Endothelial cell of umbilical vein (primary cell): ENCODE measurements at regions not wholly inside any gene's neighbourhood (a gene's known extent, or its start where the extent isn't known, plus 50 kb on each side); places are given as distances from the start of the nearest gene placed in this dataset.

Experiments used
- BruUV-seq: library from RNA; stranded (reverse); fragments of 400-500 nt; replicated peaks from 2 replicates; lab custom pipeline; 2021; lab: Mats Ljungman, UMichigan
- CTCF ChIA-PET: fragments of 300-600, 350-600 bp; sonication (Branson Sonifier 250); formaldehyde crosslinking; loops from one replicate; lab custom pipeline; 2021; ENCODE audit warnings: antibody characterized with exemption, inconsistent platforms; lab: Charles Lee
- POLR2A ChIA-PET: fragments of 300-600, 350-600 bp; sonication (Branson Sonifier 250); formaldehyde crosslinking; loops from one replicate; lab custom pipeline; 2021; ENCODE audit warnings: antibody characterized with exemption, inconsistent platforms; lab: Charles Lee
- DNase-seq: peaks from one replicate; pipeline ENCODE4 v3.0.0-alpha.2; 2011; ENCODE audit warnings: low read depth, low spot score
- FAIRE-seq: peaks from 2 replicates; lab custom pipeline; 2011; peaks lifted over from hg19 to GRCh38; lab: Jason Lieb, UNC
- H2AFZ ChIP-seq: 2 replicates; pipeline ENCODE4 v1.6.0; 2012; ENCODE audit warnings: low read depth, low read length, control low read depth, inconsistent platforms
- H3K27ac ChIP-seq: 2 replicates; pipeline ENCODE4 v1.5.1; 2011; ENCODE audit warnings: low read depth, mild to moderate bottlenecking, control low read depth, low read length, moderate library complexity; ENCODE audit not compliant: insufficient read depth
- H3K27me3 ChIP-seq, 2 experiments: 2 replicates each; pipeline versions ENCODE4 v1.6.0 to v1.6.1; 2011; ENCODE audit warnings: low read length in 2 of 2, mixed read lengths in 1 of 2; ENCODE audit not compliant: control insufficient read depth in 2 of 2, insufficient read depth in 2 of 2
- H3K36me3 ChIP-seq, 2 experiments: 2 replicates in 1 of 2; 3 replicates in 1 of 2; pipeline ENCODE4 v1.5.1; 2011; ENCODE audit warnings: low read length in 2 of 2, mild to moderate bottlenecking in 1 of 2, moderate library complexity in 1 of 2; ENCODE audit not compliant: control insufficient read depth in 2 of 2, insufficient read depth in 2 of 2; ENCODE audit errors: extremely low read depth in 1 of 2
- H3K4me1 ChIP-seq: 3 replicates; pipeline ENCODE4 v1.5.1; 2011; ENCODE audit warnings: mild to moderate bottlenecking, low read length; ENCODE audit not compliant: control insufficient read depth, insufficient read depth; ENCODE audit errors: extremely low read depth
- H3K4me2 ChIP-seq: 2 replicates; pipeline ENCODE4 v1.6.1; 2011; ENCODE audit warnings: low read length, control low read depth, mixed read lengths; ENCODE audit not compliant: insufficient read depth
- H3K4me3 ChIP-seq, 3 experiments: fragments of 200-600 bp in 1 of 3; sonication (generic), shearing (Covaris generic) in 1 of 3; replicated peaks in 1 of 3; 2 replicates each; pipeline ENCODE4 v1.5.1; 2011 to 2016; ENCODE audit warnings: control low read depth in 3 of 3, low read length in 3 of 3, mild to moderate bottlenecking in 2 of 3, inconsistent platforms in 1 of 3, low read depth in 1 of 3, moderate library complexity in 1 of 3; ENCODE audit not compliant: insufficient read depth in 1 of 3
- H3K79me2 ChIP-seq: 2 replicates; pipeline ENCODE4 v1.6.0; 2012; ENCODE audit warnings: low read length, inconsistent platforms; ENCODE audit not compliant: control insufficient read depth, insufficient read depth
- H3K9ac ChIP-seq: replicated peaks from 2 replicates; pipeline ENCODE3; 2011; ENCODE audit warnings: low read length, control low read depth; ENCODE audit not compliant: insufficient read depth; ENCODE audit errors: extremely low read depth
- H3K9me1 ChIP-seq: replicated peaks from 3 replicates; pipeline ENCODE4 v1.6.0; 2011; ENCODE audit warnings: mild to moderate bottlenecking, low read length; ENCODE audit not compliant: control insufficient read depth, insufficient read depth; ENCODE audit errors: extremely low read depth
- H3K9me3 ChIP-seq: replicated peaks from 2 replicates; pipeline ENCODE4 v1.5.1; 2012; ENCODE audit warnings: low read length, inconsistent platforms; ENCODE audit not compliant: control insufficient read depth, insufficient read depth
- H4K20me1 ChIP-seq: replicated peaks from 2 replicates; pipeline ENCODE3; 2011; ENCODE audit warnings: mild to moderate bottlenecking, low read length; ENCODE audit not compliant: control insufficient read depth, insufficient read depth; ENCODE audit errors: extremely low read depth
- EZH2 ChIP-seq: IDR thresholded peaks from 2 replicates; pipeline ENCODE4 v1.6.1; 2012; ENCODE audit warnings: borderline replicate concordance, low read depth, mild to moderate bottlenecking, moderate library complexity, low read length, inconsistent platforms; ENCODE audit not compliant: severe bottlenecking
- MYC ChIP-seq: IDR thresholded peaks from one replicate; pipeline ENCODE4 v1.6.1; 2011; ENCODE audit warnings: mild to moderate bottlenecking, low read depth, low read length
- POLR2A ChIP-seq: IDR thresholded peaks from 2 replicates; pipeline ENCODE4 v1.6.1; 2012; ENCODE audit warnings: low read depth, mild to moderate bottlenecking, control low read depth, low read length
- dilution Hi-C: fragments of 300-500 bp; cut with MboI; formaldehyde crosslinking; loops from one replicate; pipeline ENCODE4 v1.15.0; 2019; ENCODE audit warnings: low sequenced_read_pairs; ENCODE audit not compliant: extremely low pct_ligation_motif_present
- intact Hi-C: fragments of 100-400 bp; cut with micrococcal nuclease; formaldehyde crosslinking; loops from one replicate; pipeline ENCODE4 v1.10.0; 2022
- TF ChIP-seq, protein P1 (sequence below): IDR thresholded peaks from 2 replicates; pipeline ENCODE4 v1.6.1; 2011; ENCODE audit not compliant: insufficient read depth, insufficient read length
- TF ChIP-seq, protein P2 (sequence below), 2 donors: IDR thresholded peaks; 1 replicate in 1 of 2; 2 replicates in 1 of 2; pipeline ENCODE4 v1.5.1; 2011; ENCODE audit warnings: low read length in 2 of 2, mild to moderate bottlenecking in 2 of 2, moderate library complexity in 2 of 2, control low read depth in 1 of 2, inconsistent platforms in 1 of 2, low read depth in 1 of 2; ENCODE audit not compliant: insufficient read depth in 1 of 2; ENCODE audit errors: extremely low read depth in 1 of 2

DNA sequence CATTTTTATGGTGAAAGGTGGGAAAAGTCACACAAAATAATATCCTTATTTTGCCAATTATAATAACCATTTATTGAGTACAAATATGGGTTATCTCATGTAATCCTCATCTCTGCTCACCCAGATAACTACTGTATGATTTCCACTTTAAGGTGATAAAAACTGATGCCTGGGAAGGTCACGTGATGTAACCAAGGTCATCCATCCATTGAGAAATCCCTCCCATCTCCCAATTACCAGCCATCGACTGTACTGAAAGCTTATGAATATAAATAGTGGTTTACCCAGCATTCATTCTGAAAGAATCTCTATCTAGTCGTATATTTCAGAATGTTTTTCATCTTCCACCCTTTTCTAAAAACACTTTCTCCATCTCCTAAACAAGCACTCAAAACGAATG is 55.0 kb upstream of the IFNAR2 start:
- Histone ChIP-seq H3K4me2 (no peak overlapping the region), H3K9ac (no peak overlapping the region), H3K9me3 (no peaks in the 10 kb centered on the region), H3K79me2 (no peaks in the 10 kb centered on the region), H3K9me1 (no peaks in the 10 kb centered on the region), H3K27ac (no peak overlapping the region), H3K27me3 (peaks cover 13 to 22% of the 10 kb centered on the region in 2 experiments), H3K4me3 (no peak overlapping the region), H4K20me1 (no peaks in the 10 kb centered on the region), H2AFZ (no peak overlapping the region), H3K4me1 (no peaks in the 10 kb centered on the region), H3K36me3 (no peaks in the 10 kb centered on the region)
- intact Hi-C loops = no loop called here
- ChIA-PET POLR2A (no interaction called here), CTCF (interaction anchor here (1.4 to 1.9 kb wide), 3 partner anchors 10 to 22 kb away, joined by 4 to 5 read pairs (median 4); no protein-coding TSS in a partner anchor)
- FAIRE-seq = no peak
- TF ChIP-seq EZH2 (no peak), MYC (no peak), POLR2A (no peak)
- TF ChIP-seq, protein P1, sequence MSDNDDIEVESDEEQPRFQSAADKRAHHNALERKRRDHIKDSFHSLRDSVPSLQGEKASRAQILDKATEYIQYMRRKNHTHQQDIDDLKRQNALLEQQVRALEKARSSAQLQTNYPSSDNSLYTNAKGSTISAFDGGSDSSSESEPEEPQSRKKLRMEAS = no peak
- TF ChIP-seq, protein P2, sequence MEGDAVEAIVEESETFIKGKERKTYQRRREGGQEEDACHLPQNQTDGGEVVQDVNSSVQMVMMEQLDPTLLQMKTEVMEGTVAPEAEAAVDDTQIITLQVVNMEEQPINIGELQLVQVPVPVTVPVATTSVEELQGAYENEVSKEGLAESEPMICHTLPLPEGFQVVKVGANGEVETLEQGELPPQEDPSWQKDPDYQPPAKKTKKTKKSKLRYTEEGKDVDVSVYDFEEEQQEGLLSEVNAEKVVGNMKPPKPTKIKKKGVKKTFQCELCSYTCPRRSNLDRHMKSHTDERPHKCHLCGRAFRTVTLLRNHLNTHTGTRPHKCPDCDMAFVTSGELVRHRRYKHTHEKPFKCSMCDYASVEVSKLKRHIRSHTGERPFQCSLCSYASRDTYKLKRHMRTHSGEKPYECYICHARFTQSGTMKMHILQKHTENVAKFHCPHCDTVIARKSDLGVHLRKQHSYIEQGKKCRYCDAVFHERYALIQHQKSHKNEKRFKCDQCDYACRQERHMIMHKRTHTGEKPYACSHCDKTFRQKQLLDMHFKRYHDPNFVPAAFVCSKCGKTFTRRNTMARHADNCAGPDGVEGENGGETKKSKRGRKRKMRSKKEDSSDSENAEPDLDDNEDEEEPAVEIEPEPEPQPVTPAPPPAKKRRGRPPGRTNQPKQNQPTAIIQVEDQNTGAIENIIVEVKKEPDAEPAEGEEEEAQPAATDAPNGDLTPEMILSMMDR (IDR thresholded peaks at IDR 0.05; ENCODE audit: extremely low read depth in 1 of 2, insufficient read depth in 1 of 2, low read depth in 1 of 2, low read length in 2 of 2) = no peak
- DNase-seq = no peak
- no TSS peak for BruUV-seq
- dilution Hi-C loops = no loop called here
